Kidney (tissue), 13 donors: ENCODE measurements at regions not wholly inside any gene's neighbourhood (a gene's known extent, or its start where the extent isn't known, plus 50 kb on each side); places are given as distances from the start of the nearest gene placed in this dataset.
"Not testable (repeated sequence)": the region's sequence is repeated elsewhere in the genome, so short reads cannot be mapped to it uniquely, and the experiment has no call there.

Experiments used
- DNase-seq, 5 donors: peaks; one replicate each; pipeline ENCODE4 v3.0.0-alpha.2; 2013 to 2020
- FAIRE-seq: peaks from 2 replicates; lab custom pipeline; 2012; peaks lifted over from hg19 to GRCh38; lab: Jason Lieb, UNC
- H3K27ac ChIP-seq, 2 donors: one replicate each; pipeline ENCODE4 v1.7.0; 2013; ENCODE audit warnings: low read depth in 2 of 2, low read length in 2 of 2, inconsistent platforms in 1 of 2
- H3K27me3 ChIP-seq: one replicate; pipeline ENCODE4 v1.7.1; 2013; ENCODE audit warnings: low read length, inconsistent platforms; ENCODE audit not compliant: control insufficient read depth, insufficient read depth
- H3K36me3 ChIP-seq, 3 donors: one replicate each; pipeline versions ENCODE4 v1.7.0 to v1.7.1; 2013; ENCODE audit warnings: low read length in 3 of 3, control low read depth in 1 of 3, inconsistent platforms in 1 of 3; ENCODE audit not compliant: insufficient read depth in 3 of 3, control insufficient read depth in 2 of 3
- H3K4me1 ChIP-seq, 3 donors: one replicate each; pipeline versions ENCODE4 v1.7.0 to v1.7.1; 2013; ENCODE audit warnings: low read length in 3 of 3, inconsistent platforms in 1 of 3, low read depth in 1 of 3; ENCODE audit not compliant: control insufficient read depth in 2 of 3, insufficient read depth in 2 of 3
- H3K4me3 ChIP-seq, 3 donors: one replicate each; pipeline versions ENCODE4 v1.7.0 to v1.8.1; 2013; ENCODE audit warnings: low read length in 3 of 3, control low read depth in 1 of 3, inconsistent platforms in 1 of 3
- H3K9ac ChIP-seq, 3 donors: one replicate each; pipeline versions ENCODE4 v1.7.0 to v1.7.1; 2013; ENCODE audit warnings: low read length in 3 of 3, control low read depth in 1 of 3, inconsistent platforms in 1 of 3
- H3K9me3 ChIP-seq, 3 donors: one replicate each; pipeline versions ENCODE4 v1.7.0 to v1.7.1; 2013; ENCODE audit warnings: low read length in 3 of 3, control low read depth in 1 of 3, inconsistent platforms in 1 of 3; ENCODE audit not compliant: control insufficient read depth in 2 of 3, insufficient read depth in 1 of 3
- CTCF ChIP-seq: IDR thresholded peaks from 3 replicates; pipeline ENCODE4 v1.5.1; 2012; ENCODE audit warnings: mild to moderate bottlenecking, moderate library complexity, borderline replicate concordance; ENCODE audit not compliant: insufficient read depth; ENCODE audit errors: extremely low read depth
- intact Hi-C: fragments of 100-400 bp; cut with DNase I; formaldehyde crosslinking; loops from one replicate; pipeline ENCODE4 v1.11.1; 2022
- donor health status: control.
- donor health status: control.
- donor health status: control.
- donor health status: control.
- donor health status: control.
- donor health status: DM: yes; HTN: yes; CAD: no.
- donor health status: Normal renal cell carcinoma (clear cell type).

GRCh38 chrX:46152756-46153155, 392.5 kb downstream of the ZNF674 start:
- intact Hi-C loops: no loop called here
- Histone ChIP-seq H3K9me3 (no peaks in the 10 kb centered on the region), H3K4me3 (no peak overlapping the region), H3K27me3 (no peaks in the 10 kb centered on the region), H3K4me1 (no peaks in the 10 kb centered on the region), H3K36me3 (no peaks in the 10 kb centered on the region), H3K9ac (no peak overlapping the region), H3K27ac (no peak overlapping the region)
- FAIRE-seq: no peak
- DNase-seq: no peak
- TF ChIP-seq CTCF: no peak

- intact Hi-C loops, H3K9me3 ChIP-seq, H3K36me3 ChIP-seq, H3K27me3 ChIP-seq, H3K4me3 ChIP-seq, H3K9ac ChIP-seq, DNase-seq, FAIRE-seq, H3K27ac ChIP-seq, H3K4me1 ChIP-seq: not testable (repeated sequence)
Observed at GRCh38 chrX:46151332-46151731, 393.9 kb downstream of the ZNF674 start.

- no peak overlapping the region for H3K27ac ChIP-seq
- DNase-seq (no peak), FAIRE-seq (no peak)
- H3K9me3 ChIP-seq: no peaks in the 10 kb centered on the region
- no peak overlapping the region for H3K4me3 ChIP-seq
- H3K4me1 ChIP-seq: no peaks in the 10 kb centered on the region
- H3K36me3 ChIP-seq: no peaks in the 10 kb centered on the region
- H3K27me3 ChIP-seq: no peaks in the 10 kb centered on the region
- intact Hi-C loops: no loop called here
- TF ChIP-seq CTCF: no peak
- H3K9ac ChIP-seq: no peak overlapping the region
Observed at GRCh38 chrX:46144566-46144965, 400.7 kb downstream of the ZNF674 start.

GRCh38 chrX:46140272-46140671, 404.9 kb downstream of the ZNF674 start:
- Histone ChIP-seq H3K4me3 (no peak overlapping the region), H3K9me3 (no peaks in the 10 kb centered on the region), H3K9ac (no peak overlapping the region), H3K27me3 (no peaks in the 10 kb centered on the region), H3K4me1 (no peaks in the 10 kb centered on the region), H3K36me3 (no peaks in the 10 kb centered on the region), H3K27ac (no peak overlapping the region)
- intact Hi-C loops: no loop called here
- TF ChIP-seq CTCF: no peak
- FAIRE-seq (no peak), DNase-seq (no peak)
